ENCODE measurements at regions not wholly inside any gene's neighbourhood (a gene's known extent, or its start where the extent isn't known, plus 50 kb on each side); places are given as distances from the start of the nearest gene placed in this dataset.

DNA sequence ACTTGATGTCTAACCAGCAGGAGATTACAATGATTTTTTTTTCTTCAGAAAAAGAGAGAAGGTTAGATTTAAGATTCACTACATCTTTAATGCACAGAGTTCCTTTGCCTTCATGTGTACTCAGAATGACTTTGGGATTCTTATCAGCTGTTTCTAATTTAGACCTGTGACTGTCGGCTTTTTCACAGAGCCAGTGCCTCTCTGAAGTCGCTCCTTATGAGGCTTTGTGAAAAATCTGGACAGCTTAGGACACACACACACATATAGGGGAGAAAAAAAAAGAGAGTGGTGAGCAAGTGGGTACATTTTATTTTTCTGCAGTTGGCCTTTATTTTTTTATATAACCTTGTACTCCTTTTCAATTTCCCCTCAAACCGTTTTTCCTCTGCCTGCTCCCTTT is 893.1 kb upstream of the CELF4 start:
- TF ChIP-seq, protein P1, sequence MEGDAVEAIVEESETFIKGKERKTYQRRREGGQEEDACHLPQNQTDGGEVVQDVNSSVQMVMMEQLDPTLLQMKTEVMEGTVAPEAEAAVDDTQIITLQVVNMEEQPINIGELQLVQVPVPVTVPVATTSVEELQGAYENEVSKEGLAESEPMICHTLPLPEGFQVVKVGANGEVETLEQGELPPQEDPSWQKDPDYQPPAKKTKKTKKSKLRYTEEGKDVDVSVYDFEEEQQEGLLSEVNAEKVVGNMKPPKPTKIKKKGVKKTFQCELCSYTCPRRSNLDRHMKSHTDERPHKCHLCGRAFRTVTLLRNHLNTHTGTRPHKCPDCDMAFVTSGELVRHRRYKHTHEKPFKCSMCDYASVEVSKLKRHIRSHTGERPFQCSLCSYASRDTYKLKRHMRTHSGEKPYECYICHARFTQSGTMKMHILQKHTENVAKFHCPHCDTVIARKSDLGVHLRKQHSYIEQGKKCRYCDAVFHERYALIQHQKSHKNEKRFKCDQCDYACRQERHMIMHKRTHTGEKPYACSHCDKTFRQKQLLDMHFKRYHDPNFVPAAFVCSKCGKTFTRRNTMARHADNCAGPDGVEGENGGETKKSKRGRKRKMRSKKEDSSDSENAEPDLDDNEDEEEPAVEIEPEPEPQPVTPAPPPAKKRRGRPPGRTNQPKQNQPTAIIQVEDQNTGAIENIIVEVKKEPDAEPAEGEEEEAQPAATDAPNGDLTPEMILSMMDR (IDR thresholded peaks at IDR 0.05; ENCODE audit: low read depth, low read length, poor library complexity, severe bottlenecking): no peak
- no peak for TF ChIP-seq EZH2phosphoT487 (IDR thresholded peaks at IDR 0.05; ENCODE audit: borderline replicate concordance, low read length)

Data from DOHH2 (cell line).